ENCODE measurements at regions not wholly inside any gene's neighbourhood (a gene's known extent, or its start where the extent isn't known, plus 50 kb on each side); places are given as distances from the start of the nearest gene placed in this dataset.
A peak's percentile ranks its signal among the peaks of the same experiment; 100 is the strongest.

DNA sequence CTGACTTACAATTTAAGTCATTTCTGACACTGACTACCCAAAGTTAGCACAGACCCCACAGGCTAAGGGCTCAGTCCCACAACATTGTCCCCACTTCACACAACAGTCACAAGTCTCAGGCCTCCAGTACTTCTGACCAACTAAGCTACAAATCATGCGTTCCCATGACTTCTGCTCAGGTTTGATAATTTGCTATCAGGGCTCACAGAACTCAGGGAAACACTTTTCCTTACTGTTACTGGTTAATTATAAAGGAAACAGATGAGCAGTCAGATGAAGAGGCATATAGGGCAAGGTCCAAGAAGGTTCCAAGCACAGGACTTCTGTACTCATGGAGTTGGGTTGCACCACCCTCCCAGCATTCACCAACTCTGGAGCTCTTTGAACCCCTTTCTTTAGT, 151.2 kb upstream of the TNR start:
- FAIRE-seq (no peak), DNase-seq (ENCODE audit: insufficient read length, low spot score) (no peak)

DNA sequence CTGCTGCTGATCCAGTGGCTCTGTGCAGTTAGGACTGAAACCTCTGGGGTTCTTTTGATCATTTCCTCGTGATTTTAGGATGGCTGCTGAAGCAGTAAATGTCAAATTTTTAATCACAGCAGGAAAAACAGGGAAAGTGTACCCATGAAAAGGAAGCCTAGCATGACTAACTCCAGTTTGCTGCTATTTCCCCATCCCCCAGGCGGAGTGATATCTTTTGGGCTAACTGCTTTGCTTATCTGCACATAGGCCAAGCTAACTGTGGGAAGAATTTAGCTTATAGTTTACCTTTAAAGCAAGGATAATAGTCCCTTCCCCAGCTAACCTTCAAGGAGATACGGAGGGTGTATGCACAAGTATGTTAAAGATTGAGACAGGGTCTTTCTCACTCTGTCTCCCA, 149.8 kb upstream of the TNR start:
- no peak for FAIRE-seq
- no peak for DNase-seq (ENCODE audit: insufficient read length, low spot score)

DNA sequence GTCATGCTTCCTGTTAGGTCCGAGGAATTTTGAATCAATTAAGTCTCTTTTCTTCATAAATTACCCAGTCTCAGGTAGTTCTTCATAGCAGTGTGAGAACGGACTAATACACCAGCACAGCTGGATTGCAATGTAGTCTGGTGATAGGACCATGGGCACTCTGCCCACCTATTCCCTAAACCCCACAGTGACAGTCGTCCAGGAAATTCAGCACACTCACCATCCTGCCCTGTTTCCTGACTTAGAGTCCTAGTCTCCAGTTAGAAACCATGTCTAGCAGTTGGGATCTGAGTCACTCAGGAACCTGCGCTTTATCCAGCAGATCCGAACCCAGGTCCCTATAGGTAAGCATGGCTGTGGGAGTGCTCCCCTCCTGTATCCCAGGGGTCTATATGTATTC, 149.3 kb upstream of the TNR start:
- no peak for FAIRE-seq

GRCh38 chr1:175891783-175892309, 148.5 kb upstream of the TNR start:
- FAIRE-seq: no peak
- no peak for DNase-seq (ENCODE audit: insufficient read length, low spot score)

More for the DNA sequence above, 149.3 kb upstream of the TNR start:
- DNase-seq (ENCODE audit: insufficient read length, low spot score): no peak

- FAIRE-seq (no peak), DNase-seq (ENCODE audit: insufficient read length, low spot score) (no peak)
These were observed 147.6 kb upstream of the TNR start for GRCh38 chr1:175890958-175891357.

GRCh38 chr1:175889848-175890247, 146.5 kb upstream of the TNR start:
- DNase-seq (ENCODE audit: insufficient read length, low spot score) (no peak), FAIRE-seq (no peak)

GRCh38 chr1:175888996-175889395, 145.6 kb upstream of the TNR start:
- DNase-seq (ENCODE audit: insufficient read length, low spot score) (no peak), FAIRE-seq (no peak)

DNA sequence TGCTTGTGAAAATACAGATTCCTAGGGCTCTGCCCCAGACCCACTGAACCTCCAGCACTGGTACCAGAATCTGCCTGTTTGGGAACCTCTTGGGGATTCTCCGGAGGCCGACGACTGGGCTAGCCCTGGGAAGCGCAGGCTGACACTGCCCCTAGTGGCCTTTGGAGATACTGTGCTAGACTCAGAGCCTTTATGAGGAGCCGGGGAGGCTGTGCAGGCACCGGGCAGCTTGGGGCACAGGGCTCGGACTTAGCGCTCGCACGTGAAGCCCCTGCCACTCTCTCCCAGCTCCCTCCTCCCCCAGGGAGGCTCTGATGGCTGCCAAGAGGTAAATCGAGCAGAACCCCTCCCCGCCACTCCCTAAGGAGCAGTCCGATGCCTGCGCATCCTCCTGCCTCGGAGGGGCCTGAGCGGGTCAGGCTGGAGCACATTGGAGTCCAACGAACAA, 144.6 kb upstream of the TNR start:
- FAIRE-seq: no peak
- DNase-seq (ENCODE audit: insufficient read length, low spot score): peak; percentile 56

- FAIRE-seq (no peak), DNase-seq (ENCODE audit: insufficient read length, low spot score) (no peak)
These were observed 144.1 kb upstream of the TNR start for GRCh38 chr1:175887521-175887920.

DNA sequence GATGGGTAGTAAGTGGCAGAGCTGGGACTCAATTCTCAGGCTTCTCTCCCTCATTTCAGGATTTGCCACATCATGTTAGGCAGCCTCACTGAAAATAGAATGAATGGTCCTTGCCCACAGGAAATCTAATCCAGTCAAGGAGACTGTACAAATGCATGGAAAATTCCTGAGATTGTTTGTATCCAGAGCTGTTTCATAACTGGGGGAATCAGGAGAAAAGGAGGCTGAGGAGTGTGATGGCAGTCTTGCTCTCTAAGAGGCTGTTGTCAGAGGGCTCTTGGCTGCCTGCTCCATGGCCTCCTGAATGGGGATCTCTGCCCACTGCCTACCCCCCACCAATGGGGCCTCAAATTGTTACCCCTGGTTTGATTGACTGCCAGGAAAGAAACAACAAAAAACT, 141.9 kb upstream of the TNR start:
- FAIRE-seq: no peak
- no peak for DNase-seq (ENCODE audit: insufficient read length, low spot score)

DNA sequence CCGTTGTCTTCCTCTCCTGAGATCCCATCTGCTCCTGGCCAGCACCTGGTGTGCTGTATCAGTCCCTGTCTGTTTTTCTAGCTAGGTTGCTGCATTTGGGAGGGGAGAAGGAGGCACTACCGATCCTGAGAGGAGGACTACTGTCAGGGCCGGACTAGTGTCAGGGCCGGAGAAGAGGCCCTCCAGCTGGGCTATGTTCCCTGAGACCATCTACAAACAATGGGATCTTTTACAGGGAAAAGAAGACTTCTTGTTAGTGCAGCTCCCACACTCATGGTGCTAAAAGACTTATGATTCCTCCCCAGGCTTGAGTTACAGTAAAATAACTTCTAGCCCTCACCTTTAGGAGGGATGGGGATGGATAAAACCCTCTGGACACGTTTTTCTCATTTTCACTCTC, 141.0 kb upstream of the TNR start:
- no peak for DNase-seq (ENCODE audit: insufficient read length, low spot score)
- no peak for FAIRE-seq

DNA sequence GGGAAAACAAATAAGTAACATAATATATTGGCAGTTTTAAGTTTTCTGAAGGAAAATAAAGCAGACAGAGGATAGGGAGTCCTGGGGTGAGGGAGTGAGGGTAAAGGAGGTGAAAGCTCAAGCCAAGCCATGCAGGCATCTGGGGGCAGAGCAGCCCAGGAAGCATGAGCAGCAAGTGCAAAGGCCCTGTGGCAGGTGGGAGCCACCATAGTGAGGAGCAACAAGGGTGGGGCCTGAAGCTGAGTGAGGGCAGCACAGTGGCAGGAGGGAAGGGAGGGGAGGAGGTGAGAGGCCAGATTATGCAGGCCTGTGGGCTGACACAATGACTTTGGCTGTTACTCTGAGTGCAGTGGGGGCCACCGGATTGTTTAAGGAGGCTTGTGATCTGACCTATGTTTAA, 138.8 kb upstream of the TNR start:
- FAIRE-seq (no peak), DNase-seq (ENCODE audit: insufficient read length, low spot score) (no peak)

- FAIRE-seq (no peak), DNase-seq (ENCODE audit: insufficient read length, low spot score) (no peak)
These were observed 138.0 kb upstream of the TNR start for GRCh38 chr1:175881246-175881976.

DNA sequence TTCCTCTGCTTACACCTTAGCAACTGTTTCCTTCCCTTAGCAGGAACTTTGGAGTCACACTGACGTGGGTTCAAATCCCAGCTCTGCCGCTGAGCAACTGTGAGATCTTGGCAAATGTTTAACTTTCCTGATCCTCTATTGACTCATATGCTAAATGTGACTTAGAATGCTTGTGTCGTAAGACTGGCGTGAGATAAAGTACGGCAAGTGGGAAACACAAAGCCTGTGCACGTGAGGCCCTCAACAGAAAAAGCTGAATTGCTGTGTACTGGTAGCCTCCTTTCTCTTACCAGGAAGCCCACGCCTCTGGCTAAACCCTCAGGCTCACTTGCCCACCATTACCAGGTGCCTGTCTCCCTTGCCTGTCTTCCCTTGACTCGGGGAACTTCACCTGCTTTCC, 135.4 kb upstream of the TNR start:
- DNase-seq (ENCODE audit: insufficient read length, low spot score) (no peak), FAIRE-seq (no peak)

GRCh38 chr1:175877939-175878737, 134.7 kb upstream of the TNR start:
- DNase-seq (ENCODE audit: insufficient read length, low spot score) (no peak), FAIRE-seq (no peak)

DNA sequence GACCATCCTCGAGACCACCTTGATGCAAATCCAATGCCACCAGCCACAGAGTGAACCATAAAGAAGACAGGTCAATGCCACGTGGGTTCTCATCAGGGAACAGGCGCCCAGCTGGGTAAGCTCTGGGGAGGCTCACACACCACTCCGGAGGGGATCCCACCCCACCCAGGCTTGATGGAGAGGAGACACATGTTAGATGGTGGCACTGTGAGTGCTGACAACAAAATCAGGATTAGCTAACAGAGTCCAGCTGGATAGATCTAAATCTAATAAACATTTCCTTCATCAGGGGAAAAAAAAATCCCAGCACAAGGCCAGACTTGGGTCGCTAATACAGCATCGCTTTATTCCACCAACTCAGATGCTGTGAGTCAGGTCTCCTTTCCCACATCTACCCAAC, 132.2 kb upstream of the TNR start:
- FAIRE-seq (no peak), DNase-seq (ENCODE audit: insufficient read length, low spot score) (no peak)

- FAIRE-seq (no peak), DNase-seq (ENCODE audit: insufficient read length, low spot score) (no peak)
These were observed 130.7 kb upstream of the TNR start for GRCh38 chr1:175874081-175874480.

DNA sequence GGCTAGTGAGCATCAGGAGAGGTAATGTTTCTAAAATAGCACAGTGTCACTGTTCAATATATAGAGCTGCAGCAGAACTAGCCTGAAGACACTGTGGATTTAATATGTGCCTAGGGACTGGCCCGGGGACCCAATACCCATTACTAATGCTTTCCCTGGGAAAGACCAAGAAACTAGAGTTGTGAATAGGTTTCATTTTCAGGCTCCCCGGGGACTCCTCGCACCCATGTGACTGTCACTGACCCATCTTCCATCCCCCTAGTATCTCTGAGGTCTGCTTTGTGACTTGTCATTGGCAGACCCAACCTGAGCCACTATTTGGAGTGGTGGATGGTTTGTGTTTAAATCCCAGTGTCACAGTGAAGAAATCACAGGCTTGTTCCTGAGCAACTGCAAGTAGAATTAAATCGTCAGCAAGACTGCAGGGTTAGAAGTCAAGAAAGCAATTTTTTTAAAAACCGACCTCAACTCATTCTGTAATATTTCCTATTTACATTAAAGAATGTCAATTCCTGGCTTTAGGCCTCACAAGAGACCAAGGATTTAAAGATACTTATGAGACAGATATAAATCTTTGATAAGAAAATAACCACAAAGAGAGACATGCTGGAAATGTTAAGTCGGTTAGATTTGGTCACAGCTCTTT, 130.0 kb upstream of the TNR start:
- DNase-seq (ENCODE audit: insufficient read length, low spot score) (peak; percentile 24), FAIRE-seq (no peak)

DNA sequence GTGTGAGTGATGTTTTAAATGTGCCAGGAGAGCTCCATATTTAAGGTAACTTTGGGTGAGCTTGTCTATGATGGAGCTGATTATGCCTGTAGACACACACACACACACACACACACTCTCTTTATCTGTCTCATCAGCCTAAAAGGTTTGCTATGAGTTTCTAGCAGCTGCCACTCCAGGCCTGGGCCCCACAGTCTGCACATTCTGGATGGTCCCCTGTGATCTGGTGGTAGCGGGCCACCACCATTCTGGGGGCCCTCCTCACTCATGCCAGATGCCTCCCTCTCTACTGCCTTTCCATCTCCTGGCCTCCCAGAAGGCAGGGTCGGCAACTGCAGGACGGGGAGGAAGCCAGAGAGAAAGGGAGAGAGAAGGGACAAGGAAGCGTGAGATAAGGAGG, 129.2 kb upstream of the TNR start:
- DNase-seq (ENCODE audit: insufficient read length, low spot score): no peak
- FAIRE-seq: no peak

DNA sequence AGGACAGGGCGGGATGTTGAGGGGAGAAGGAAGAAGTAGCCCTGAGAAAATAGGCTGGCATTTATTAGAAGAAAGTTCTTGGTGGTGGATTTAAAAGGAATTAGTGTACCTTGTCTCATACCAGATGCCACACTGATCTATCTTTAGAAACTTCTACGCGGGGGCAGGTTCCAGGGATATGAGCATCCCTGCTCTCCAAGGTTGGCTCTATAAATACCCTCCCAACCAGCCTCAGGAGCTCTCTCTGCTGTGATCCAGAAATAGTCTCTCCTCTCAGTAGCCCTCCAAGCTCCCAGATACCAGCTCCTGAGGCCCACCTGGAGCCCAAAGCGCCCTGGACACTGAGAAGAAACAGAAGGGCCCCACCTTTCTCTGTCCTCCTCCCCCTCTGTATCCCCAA, 128.3 kb upstream of the TNR start:
- DNase-seq (ENCODE audit: insufficient read length, low spot score) (no peak), FAIRE-seq (no peak)

DNA sequence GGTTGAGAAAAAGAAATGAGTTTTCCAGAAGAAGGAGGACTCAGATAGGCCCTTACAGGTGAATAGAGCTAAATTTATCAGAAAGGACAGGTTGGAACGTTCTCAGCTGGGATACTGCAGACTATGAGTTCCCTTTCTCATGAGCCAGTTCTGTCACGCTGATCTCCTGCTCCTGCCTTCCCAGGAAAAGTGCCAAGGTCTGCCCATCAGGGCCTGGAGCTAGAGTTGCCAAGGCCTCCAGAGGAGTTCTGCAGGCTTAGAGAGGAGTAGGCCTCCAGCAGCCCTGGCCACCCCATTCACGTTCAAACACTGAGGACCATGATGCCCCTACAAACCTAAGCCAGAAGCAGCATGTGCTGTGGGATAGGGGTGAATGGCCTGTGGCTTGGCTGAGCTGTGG, 126.8 kb upstream of the TNR start:
- DNase-seq (ENCODE audit: insufficient read length, low spot score) (no peak), FAIRE-seq (no peak)

DNA sequence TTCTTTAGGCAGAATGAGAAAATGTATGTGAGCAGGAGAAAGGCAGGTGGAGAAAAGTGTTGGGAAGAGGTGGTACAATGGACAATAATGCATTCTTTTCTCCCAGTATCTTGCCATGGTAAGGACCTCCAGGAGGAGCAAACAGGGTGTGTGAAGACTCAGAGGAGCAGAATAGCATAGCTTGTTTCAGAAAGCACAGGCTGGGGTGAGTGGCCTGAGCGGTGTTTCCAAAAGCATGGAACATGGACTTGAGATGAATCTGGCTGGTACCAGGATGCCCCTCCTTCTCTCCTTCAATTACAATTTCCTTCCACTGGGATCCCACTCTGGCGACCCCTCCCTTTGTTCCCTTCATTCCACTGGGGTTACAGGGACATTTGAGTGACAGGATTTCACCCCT, 123.4 kb upstream of the TNR start:
- no peak for FAIRE-seq

More for the DNA sequence above, 123.4 kb upstream of the TNR start:
- DNase-seq (ENCODE audit: insufficient read length, low spot score): no peak

All from GM19239 (cell line).